HG03520 (cell line): ENCODE measurements at regions not wholly inside any gene's neighbourhood (a gene's known extent, or its start where the extent isn't known, plus 50 kb on each side); places are given as distances from the start of the nearest gene placed in this dataset.
"Not testable (repeated sequence)": the region's sequence is repeated elsewhere in the genome, so short reads cannot be mapped to it uniquely, and the experiment has no call there.

Experiments
- ATAC-seq: cut with Tn5 transposase; IDR thresholded peaks from one replicate; pipeline ENCODE4 v1.9.1; 2021; ENCODE audit warnings: mild to moderate bottlenecking, moderate library complexity; ENCODE audit not compliant: unreplicated experiment

GRCh38 chr21:10426812-10427211 lies 94.6 kb upstream of the TPTE start:
- not testable (repeated sequence) for ATAC-seq

GRCh38 chr21:10427277-10427676 lies 94.1 kb upstream of the TPTE start:
- ATAC-seq = not testable (repeated sequence)

- not testable (repeated sequence) for ATAC-seq
These were observed 92.3 kb upstream of the TPTE start for GRCh38 chr21:10428981-10429534.

GRCh38 chr21:10430005-10430404 lies 91.4 kb upstream of the TPTE start:
- ATAC-seq = no peak

- ATAC-seq = not testable (repeated sequence)
These were observed 89.4 kb upstream of the TPTE start for GRCh38 chr21:10431995-10432394.

GRCh38 chr21:10432456-10432855 lies 88.9 kb upstream of the TPTE start:
- not testable (repeated sequence) for ATAC-seq

- not testable (repeated sequence) for ATAC-seq
These were observed 83.4 kb upstream of the TPTE start for GRCh38 chr21:10437977-10438376.

- not testable (repeated sequence) for ATAC-seq
These were observed 80.7 kb upstream of the TPTE start for GRCh38 chr21:10440639-10441038.

- not testable (repeated sequence) for ATAC-seq
These were observed 79.4 kb upstream of the TPTE start for GRCh38 chr21:10442018-10442417.

GRCh38 chr21:10445685-10446084 lies 75.7 kb upstream of the TPTE start:
- ATAC-seq = not testable (repeated sequence)

- not testable (repeated sequence) for ATAC-seq
These were observed 71.9 kb upstream of the TPTE start for GRCh38 chr21:10449451-10449850.

GRCh38 chr21:10451274-10451673 lies 70.1 kb upstream of the TPTE start:
- ATAC-seq = not testable (repeated sequence)

- not testable (repeated sequence) for ATAC-seq
These were observed 63.6 kb upstream of the TPTE start for GRCh38 chr21:10457765-10458164.

- not testable (repeated sequence) for ATAC-seq
These were observed 60.4 kb upstream of the TPTE start for GRCh38 chr21:10460957-10461356.

- ATAC-seq = not testable (repeated sequence)
These were observed 59.9 kb upstream of the TPTE start for GRCh38 chr21:10461445-10461844.

- no peak for ATAC-seq
These were observed 58.2 kb upstream of the TPTE start for GRCh38 chr21:10463156-10463555.

- ATAC-seq = no peak
These were observed 56.4 kb upstream of the TPTE start for GRCh38 chr21:10464975-10465374.

- not testable (repeated sequence) for ATAC-seq
These were observed 55.8 kb upstream of the TPTE start for GRCh38 chr21:10465524-10466110.

- no peak for ATAC-seq
These were observed 55.2 kb upstream of the TPTE start for GRCh38 chr21:10466200-10466599.
